ENCODE measurements at regions not wholly inside any gene's neighbourhood (a gene's known extent, or its start where the extent isn't known, plus 50 kb on each side); places are given as distances from the start of the nearest gene placed in this dataset.

DNA sequence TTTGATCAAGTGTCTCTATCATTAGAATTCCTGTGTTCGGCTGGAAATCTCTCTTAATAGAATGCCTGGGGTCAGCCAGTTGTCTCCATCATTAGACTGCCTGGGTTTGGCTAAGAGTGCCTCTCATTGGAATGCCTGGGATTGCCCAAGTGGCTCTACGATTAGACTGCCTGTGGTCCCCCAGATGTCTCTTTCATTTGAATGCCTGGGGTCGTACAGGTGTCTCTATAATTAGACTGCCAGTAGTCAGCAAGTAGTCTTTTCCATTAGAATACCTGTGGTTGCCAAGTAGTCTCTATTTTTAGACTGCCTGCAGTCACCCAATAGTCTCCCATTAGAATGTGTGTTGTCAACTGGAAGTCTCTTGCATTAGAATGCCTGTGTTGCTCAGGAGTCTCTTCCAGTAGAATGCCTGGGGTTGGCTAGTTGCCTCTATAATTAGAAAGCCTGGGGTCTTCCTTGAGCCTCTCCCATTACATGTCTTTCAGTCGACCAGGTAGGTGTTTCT, 1523.2 kb downstream of the UQCRFS1 start:
- DNase-seq = no peak

- DNase-seq = no peak
Measured at GRCh38 chr19:27684293-27684692, 1528.7 kb downstream of the UQCRFS1 start.

DNA sequence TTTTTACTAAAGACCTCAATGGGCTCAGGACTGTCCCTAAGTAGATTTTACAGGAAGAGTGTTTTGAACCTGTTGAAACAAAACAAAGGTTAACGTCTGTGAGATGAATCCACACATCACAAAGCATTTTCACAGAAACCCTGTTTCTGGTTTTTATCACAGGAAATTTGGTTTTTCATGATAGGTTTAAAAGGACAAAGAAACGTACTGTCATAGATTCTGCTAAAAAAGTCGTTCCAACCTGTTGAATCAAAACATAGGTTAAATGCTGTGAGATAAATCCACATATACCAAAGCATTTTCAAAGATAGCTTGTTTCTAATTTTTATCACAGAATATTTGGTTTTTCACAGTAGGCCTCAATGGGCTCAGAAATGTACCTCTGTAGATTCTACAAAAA, 1531.0 kb downstream of the UQCRFS1 start:
- DNase-seq = no peak

GRCh38 chr19:27679905-27680304, 1533.0 kb downstream of the UQCRFS1 start:
- DNase-seq = no peak

- no peak for DNase-seq
Measured at GRCh38 chr19:27679399-27679798, 1533.6 kb downstream of the UQCRFS1 start.

DNA sequence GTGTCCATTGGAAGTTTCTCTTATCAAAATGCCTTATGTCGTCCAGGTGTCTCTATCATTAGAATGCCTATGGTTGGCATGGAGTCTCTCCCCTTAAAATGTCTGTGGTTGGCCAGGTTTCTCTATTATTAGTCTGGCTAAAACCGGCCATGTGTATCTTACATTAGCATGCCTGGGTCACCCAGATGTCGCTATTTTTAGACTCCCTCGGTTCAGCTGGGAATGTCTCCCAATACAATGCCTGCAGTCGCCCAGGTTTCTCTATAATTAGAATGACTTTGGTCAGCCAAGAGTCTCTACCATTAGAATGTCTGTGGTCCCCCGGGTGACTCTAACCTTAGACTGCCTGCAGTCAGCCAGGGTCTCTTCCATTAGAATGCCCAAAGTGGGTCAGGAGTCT, 1536.1 kb downstream of the UQCRFS1 start:
- DNase-seq = no peak

DNA sequence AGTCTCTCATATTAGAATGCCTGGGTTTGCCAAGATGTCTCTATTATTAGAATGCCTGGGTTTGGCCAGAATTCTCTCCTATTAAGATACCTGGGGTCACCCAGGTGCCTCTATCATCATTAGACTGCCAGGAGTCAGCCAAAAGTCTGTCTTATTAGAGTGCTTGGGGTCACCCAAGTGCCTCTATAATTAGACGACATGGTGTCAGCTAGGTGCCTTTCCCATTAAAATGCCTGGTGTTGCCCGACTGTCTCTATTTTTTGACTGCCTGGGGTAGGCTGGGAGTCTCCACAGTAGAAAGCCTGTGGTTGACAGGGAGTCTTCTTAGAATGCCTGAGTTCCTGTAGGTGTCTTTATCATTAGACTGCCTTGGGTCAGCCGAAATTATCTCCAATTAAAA, 1536.6 kb downstream of the UQCRFS1 start:
- no peak for DNase-seq

GRCh38 chr19:27675771-27676170, 1537.2 kb downstream of the UQCRFS1 start:
- no peak for DNase-seq

GRCh38 chr19:27674701-27675100, 1538.2 kb downstream of the UQCRFS1 start:
- DNase-seq = no peak

DNA sequence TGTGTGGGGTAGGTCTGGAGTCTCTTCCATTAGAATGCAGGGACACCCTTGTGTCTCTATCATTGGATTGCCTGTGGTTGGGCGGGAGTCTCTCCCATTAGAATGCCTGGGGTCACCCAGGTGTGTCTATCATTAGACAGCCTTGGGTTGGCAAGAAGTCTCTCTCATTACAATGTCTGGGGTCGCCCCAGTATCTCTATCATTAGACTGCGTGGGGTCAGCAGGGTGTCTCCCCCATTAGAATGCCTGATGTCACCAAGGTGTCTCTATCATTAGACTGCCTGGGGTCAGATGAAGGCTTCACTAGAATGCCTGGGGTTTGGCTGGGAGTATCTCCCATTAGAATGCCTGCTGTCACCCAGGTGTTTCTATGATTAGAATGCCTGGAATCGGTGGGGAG, 1539.0 kb downstream of the UQCRFS1 start:
- DNase-seq = no peak

DNA sequence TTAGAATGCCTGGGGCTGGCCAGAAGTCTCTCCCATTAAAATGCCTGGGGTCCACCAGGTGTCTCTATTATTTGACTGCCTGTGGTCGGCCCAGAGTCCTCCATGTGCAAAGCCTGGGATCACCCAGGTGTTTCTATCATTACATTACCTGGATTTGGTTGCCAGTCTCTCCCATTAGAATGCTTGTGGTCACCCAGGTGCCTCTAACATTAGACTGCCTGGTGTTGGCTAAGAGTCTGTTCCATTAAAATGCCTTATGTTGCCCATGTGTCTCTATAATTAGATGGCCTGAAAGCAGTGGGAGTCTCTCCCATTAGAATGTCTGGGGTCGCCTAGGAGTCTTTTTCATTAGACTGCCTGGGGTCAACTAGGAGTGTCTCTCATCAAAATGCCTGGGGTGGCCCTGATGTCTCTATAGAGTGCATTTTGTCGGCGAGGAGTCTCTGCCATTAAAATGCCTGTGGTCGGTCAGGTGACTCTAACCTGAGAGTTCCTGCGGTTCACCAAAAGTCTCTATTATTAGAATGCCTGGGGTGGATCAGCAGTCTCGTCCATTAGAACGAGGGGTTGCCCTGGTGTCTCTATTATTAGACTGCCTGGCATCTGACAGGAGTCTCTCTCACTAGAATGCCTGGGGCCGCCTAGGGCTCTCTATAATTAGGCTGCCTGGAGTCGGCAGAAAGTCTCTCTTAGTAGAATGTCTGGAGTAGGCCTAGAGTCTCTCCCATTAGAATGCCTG, 1540.5 kb downstream of the UQCRFS1 start:
- no peak for DNase-seq

DNA sequence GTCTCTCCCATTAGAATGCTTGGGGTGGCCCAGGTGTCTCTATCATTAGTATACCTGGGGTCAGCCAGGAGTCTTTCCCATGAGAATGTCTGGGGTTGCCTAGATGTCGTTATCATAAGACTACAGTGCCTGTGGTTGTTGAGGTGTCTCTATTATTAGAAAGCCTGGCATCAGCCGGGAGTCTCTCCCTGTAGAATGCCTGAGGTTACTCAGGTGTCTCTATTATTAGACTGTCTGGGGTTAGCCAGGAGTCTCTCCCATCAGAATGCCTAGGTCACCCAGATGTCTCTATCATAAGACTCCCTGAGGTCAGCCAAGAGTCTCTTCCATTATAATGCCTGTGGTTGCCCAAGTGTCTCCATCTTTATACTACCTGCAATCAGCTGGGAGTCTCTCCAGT, 1541.1 kb downstream of the UQCRFS1 start:
- no peak for DNase-seq

- no peak for DNase-seq
Measured at GRCh38 chr19:27660428-27660827, 1552.5 kb downstream of the UQCRFS1 start.

GRCh38 chr19:27657271-27658051, 1555.5 kb downstream of the UQCRFS1 start:
- DNase-seq = no peak

- no peak for DNase-seq
Measured at GRCh38 chr19:27654266-27654990, 1558.5 kb downstream of the UQCRFS1 start.

DNA sequence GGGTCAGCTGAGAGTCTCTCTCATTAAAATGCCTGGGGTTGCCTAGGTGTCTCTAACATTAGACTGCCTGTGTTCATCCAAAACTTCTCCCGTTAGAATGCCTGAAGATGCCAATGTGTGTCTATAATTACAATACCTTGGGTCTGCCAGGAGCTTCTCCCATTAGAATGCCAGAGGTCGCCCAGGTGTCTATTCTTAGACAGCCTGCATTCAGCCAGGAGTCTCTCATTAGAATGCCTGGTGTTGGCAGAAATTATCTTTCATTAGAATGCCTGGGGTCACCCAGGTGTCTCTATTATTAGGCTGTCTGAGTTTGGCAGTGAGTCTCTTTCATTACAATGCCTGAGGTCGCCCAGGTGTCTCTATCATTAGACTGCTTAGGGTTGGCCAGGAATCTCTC, 1560.2 kb downstream of the UQCRFS1 start:
- no peak for DNase-seq

DNA sequence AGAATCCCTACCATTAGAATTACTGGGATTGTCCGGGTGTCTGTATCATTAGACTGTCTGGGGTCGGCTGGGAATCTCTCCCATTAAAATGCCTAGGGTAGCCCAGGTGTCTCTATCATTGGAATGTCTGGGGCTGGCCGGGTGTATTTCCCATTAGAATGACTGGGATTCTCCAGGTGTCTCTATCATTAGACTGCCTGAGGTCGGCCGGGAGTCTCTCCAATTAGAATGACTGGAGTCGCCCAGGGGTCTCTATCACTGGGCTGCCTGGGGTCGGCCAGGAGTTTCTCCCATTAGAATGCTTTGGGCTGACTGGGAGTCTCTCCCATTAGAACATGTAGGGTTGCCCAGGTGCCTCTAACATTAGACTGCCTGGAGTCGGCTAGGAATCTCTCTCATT, 1560.7 kb downstream of the UQCRFS1 start:
- DNase-seq = no peak

- DNase-seq = no peak
Measured at GRCh38 chr19:27647423-27647822, 1565.5 kb downstream of the UQCRFS1 start.

DNA sequence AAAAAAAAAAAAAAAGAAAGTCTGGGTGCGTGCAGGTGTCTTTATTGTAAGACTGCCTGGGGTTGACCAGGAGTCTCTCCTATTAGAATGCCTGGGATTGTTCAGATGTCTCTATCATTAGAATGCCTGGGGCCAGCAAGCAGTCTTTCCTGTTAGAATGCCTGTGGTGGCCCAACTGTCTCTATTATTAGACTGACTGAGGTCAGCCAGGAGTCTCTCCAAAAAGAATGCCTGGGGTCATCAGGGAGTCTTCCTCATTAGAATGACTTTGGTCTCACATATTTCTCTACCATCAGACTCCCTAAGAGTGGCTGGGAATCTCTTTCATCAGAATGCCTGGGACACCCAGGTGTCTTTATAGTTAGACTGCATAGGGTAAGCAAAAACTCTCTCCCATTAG, 1577.5 kb downstream of the UQCRFS1 start:
- DNase-seq = no peak

- DNase-seq = no peak
Measured at GRCh38 chr19:27618006-27618405, 1594.9 kb downstream of the UQCRFS1 start.

GRCh38 chr19:27580906-27581305, 1632.0 kb downstream of the UQCRFS1 start:
- no peak for DNase-seq
